Dendritic cell treated with granulocyte-macrophage colony-stimulating factor and Interleukin-4, amounts not matched to agents 40 ng/mL and 50 ng/mL, for 4 days (primary cell): ENCODE measurements at regions not wholly inside any gene's neighbourhood (a gene's known extent, or its start where the extent isn't known, plus 50 kb on each side); places are given as distances from the start of the nearest gene placed in this dataset.
"Not testable (repeated sequence)": the region's sequence is repeated elsewhere in the genome, so short reads cannot be mapped to it uniquely, and the experiment has no call there.

ENCODE experiments used
- H3K27ac Mint-ChIP-seq: one replicate; pipeline ENCODE4 v1.8.0; 2022; ENCODE audit warnings: mild to moderate bottlenecking, mixed read lengths
- H3K27me3 Mint-ChIP-seq: one replicate; pipeline ENCODE4 v1.8.0; 2022; ENCODE audit warnings: mild to moderate bottlenecking, mixed read lengths
- H3K36me3 Mint-ChIP-seq: one replicate; pipeline ENCODE4 v1.8.0; 2022; ENCODE audit warnings: low read depth, mixed read lengths
- H3K4me1 Mint-ChIP-seq: one replicate; pipeline ENCODE4 v1.8.0; 2022; ENCODE audit warnings: low read depth, mixed read lengths
- H3K4me3 Mint-ChIP-seq: one replicate; pipeline ENCODE4 v1.8.0; 2022; ENCODE audit warnings: mild to moderate bottlenecking, moderate library complexity, mixed read lengths
- H3K9me3 Mint-ChIP-seq: one replicate; pipeline ENCODE4 v1.8.0; 2022; ENCODE audit warnings: mixed read lengths
- intact Hi-C: fragments of 100-400 bp; cut with micrococcal nuclease; formaldehyde crosslinking; loops from one replicate; pipeline ENCODE4 v1.15.0; 2022

DNA sequence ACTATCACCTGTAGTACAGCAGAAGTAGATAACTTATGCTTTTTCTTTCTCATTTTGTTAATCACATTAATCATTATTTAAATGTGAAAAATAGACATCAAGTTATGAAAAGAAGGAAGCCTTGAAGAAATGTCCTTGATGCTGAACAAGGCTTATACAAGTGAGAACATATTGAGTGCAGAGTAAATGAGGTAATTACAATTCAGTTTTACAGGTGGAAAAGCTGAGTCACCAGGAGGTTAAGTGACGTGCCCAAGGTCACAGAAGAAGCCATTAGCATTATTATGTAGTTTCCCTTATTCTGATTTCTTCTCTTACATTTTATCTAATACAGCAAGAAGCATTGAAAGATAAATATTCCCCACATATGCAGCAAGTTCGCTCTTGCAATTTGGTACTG, 998.5 kb upstream of the CDH6 start:
- Mint-ChIP-seq H3K4me1 (no peaks in the 10 kb centered on the region), H3K27ac (no peak overlapping the region), H3K36me3 (no peaks in the 10 kb centered on the region), H3K27me3 (no peaks in the 10 kb centered on the region), H3K4me3 (no peak overlapping the region), H3K9me3 (peaks cover 18% of the 10 kb centered on the region)
- intact Hi-C loops, result no loop called here

DNA sequence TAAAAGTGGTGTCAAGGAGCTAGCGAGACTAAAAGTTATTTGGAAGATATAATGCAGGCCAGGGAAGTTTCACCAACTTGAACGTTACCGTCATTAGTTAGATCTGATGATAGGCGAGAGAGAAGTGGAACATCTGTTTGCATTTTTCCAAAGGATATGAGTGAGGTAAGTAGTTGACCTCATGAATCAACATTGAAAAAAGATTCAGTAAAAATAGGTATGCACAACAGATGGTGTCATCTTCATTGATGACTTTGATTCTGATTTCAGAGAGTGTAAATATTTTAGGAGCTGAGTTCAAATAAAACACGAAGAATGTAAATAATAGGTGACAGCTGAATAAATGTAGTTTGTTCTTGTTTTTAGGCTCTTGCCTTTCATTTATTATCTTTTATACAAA, 998.9 kb upstream of the CDH6 start:
- Mint-ChIP-seq H3K4me1 (no peaks in the 10 kb centered on the region), H3K4me3 (no peak overlapping the region), H3K27me3 (no peaks in the 10 kb centered on the region), H3K9me3 (peaks cover 14% of the 10 kb centered on the region), H3K36me3 (no peaks in the 10 kb centered on the region), H3K27ac (no peak overlapping the region)
- intact Hi-C loops, result no loop called here

DNA sequence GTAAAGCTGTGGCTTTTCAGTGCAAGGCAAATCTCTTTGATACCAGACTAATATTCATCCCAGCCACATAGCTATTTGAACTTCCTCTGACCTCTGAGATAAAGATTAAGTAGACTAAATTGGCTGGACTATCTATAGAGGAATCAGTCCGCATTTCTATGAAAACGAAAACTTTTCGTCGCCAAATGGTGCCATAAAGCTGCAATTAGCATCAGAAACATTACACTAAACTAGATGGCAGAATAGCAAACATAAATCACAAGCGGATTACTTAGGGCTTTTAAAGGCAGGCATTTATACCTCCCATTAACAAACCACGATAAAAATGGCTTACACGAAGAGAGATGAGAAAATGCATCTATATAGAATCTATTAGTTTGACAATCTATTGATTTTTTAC, 1009.7 kb upstream of the CDH6 start:
- no peaks in the 10 kb centered on the region for H3K27me3 Mint-ChIP-seq
- peaks cover 29% of the 10 kb centered on the region for H3K9me3 Mint-ChIP-seq
- H3K4me3 Mint-ChIP-seq, result no peak overlapping the region
- H3K36me3 Mint-ChIP-seq, result no peaks in the 10 kb centered on the region
- no peak overlapping the region for H3K27ac Mint-ChIP-seq
- intact Hi-C loops, result no loop called here
- no peaks in the 10 kb centered on the region for H3K4me1 Mint-ChIP-seq

DNA sequence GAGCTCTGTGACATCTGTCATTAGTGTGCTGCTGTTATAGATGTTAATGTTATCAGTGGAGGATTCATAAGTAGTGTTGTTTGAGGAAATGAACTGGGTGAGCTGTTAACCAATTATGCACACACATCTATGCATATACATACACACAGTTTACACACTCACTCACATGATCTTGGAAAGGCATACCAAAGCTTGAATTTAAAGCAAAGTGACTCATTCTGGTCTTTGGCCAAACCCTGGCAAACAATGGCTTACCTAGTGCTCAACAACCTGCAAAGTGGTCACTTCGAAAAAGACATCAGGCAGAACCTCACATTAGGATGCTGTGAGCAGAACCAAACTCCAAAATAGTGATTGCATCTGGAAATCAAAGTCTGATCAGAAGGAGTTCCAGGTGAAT, 1037.3 kb upstream of the CDH6 start:
- H3K9me3 Mint-ChIP-seq, result peaks cover 45% of the 10 kb centered on the region
- H3K27me3 Mint-ChIP-seq, result no peaks in the 10 kb centered on the region
- H3K36me3 Mint-ChIP-seq, result no peaks in the 10 kb centered on the region
- H3K4me3 Mint-ChIP-seq, result no peak overlapping the region
- no peaks in the 10 kb centered on the region for H3K4me1 Mint-ChIP-seq
- H3K27ac Mint-ChIP-seq, result no peak overlapping the region
- intact Hi-C loops, result no loop called here

DNA sequence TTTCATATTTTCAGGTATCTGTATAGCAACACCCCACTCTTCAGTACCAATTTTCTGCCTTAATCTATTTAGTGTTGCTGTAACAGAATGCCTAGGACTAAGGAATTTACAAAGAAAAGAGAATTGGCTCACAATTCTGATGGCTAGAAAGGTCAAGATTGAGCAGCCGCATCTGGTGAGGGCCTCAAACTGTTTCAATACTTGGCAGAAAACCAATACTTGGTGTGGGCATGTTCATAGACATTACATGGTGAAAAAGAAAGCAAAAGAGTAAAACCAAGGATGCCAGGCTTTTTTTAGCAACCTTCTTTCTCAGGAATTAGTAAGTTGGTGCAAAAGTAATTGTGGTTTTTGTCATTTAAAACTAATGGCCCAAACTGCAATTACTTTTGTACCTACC, 1041.1 kb upstream of the CDH6 start:
- no peaks in the 10 kb centered on the region for H3K4me1 Mint-ChIP-seq
- H3K9me3 Mint-ChIP-seq, result peaks cover 50% of the 10 kb centered on the region
- no peak overlapping the region for H3K27ac Mint-ChIP-seq
- H3K36me3 Mint-ChIP-seq, result no peaks in the 10 kb centered on the region
- no peak overlapping the region for H3K4me3 Mint-ChIP-seq
- intact Hi-C loops, result no loop called here
- no peaks in the 10 kb centered on the region for H3K27me3 Mint-ChIP-seq

DNA sequence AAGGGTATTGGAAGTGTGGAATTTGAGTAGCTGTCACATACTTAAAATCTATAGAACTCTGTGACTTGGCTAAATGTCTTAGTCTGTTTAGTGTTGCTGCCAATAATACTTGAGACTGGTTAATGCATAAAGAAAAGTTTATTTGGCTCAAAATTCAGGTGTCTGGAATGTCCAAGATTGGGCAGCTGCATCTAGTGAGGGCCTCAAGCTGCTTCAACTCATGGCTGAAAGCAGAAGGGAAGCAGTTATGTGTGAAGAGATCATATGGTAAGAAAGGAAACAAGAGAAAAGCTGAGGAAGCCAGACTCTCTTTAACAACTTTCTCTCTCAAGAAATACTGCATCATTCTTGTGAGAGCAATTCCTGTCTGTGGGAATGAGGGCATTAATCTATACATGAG, 1043.3 kb upstream of the CDH6 start:
- H3K9me3 Mint-ChIP-seq, result peaks cover 53% of the 10 kb centered on the region

DNA sequence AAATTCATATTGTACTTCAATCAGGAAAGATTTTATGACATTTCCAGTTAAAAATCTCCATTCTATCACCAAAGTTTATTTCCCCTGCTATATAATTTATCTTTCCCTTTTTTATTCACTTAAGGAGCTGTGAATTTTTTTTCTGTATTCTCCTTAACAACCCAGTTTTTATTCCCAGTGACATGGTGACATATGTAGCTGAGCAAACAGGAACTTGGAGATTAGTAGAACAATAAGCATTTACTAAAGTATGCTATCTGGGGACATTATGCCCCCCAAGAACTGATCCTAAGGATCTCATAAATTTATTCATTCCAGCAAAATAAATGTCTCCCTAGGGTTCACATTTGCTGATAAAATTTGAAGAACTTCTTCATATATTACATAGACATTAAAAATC, 1044.0 kb upstream of the CDH6 start:
- intact Hi-C loops, result no loop called here
- Mint-ChIP-seq H3K4me1 (no peaks in the 10 kb centered on the region), H3K27ac (no peak overlapping the region), H3K27me3 (no peaks in the 10 kb centered on the region), H3K4me3 (no peak overlapping the region), H3K36me3 (no peaks in the 10 kb centered on the region), H3K9me3 (peaks cover 51% of the 10 kb centered on the region)

More for the DNA sequence above, 1043.3 kb upstream of the CDH6 start:
- Mint-ChIP-seq H3K27me3 (no peaks in the 10 kb centered on the region), H3K36me3 (no peaks in the 10 kb centered on the region), H3K4me3 (no peak overlapping the region), H3K27ac (no peak overlapping the region), H3K4me1 (no peaks in the 10 kb centered on the region)
- intact Hi-C loops, result no loop called here

DNA sequence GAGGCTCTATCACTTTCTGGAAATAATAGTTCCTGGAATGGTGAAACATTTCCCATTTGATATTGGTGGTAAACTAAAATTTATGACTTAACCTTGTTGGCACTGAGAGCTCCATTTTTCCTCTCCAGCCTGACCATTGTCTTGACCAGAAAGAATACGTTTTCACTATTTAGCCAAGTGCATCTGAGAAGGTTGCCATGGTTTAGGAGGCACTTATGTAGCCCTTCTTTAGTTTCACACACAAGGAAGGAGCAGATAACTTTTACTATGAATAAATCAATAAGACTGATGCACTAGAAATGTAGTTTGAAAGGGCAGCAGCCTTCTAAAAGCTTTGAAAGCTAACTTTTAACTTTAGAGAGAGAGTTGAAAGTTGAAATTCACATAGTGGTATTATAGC, 1045.5 kb upstream of the CDH6 start:
- no peaks in the 10 kb centered on the region for H3K27me3 Mint-ChIP-seq
- no peak overlapping the region for H3K27ac Mint-ChIP-seq
- peaks cover 57% of the 10 kb centered on the region for H3K9me3 Mint-ChIP-seq
- no peaks in the 10 kb centered on the region for H3K4me1 Mint-ChIP-seq
- no peak overlapping the region for H3K4me3 Mint-ChIP-seq
- intact Hi-C loops, result no loop called here
- no peaks in the 10 kb centered on the region for H3K36me3 Mint-ChIP-seq

DNA sequence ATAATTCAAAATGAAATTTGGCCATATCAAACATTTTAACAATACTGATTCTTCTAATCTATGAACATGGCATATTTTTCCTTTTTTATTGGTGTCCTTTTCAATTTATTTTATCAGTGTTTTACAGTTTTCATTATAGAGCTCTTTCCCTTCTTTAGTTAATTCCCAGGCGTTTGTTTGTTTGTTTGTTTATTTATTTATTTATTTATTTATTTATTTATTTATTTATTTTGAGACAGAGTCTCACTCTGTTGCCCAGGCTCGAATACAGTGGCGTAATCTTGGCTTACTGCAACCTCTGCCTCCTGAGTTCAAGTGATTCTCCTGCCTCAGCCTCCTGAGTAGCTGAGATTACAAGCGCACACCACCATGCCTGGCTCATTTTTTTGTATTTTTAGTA, 1049.4 kb upstream of the CDH6 start:
- H3K36me3 Mint-ChIP-seq, H3K27me3 Mint-ChIP-seq, H3K27ac Mint-ChIP-seq, intact Hi-C loops, H3K4me1 Mint-ChIP-seq, H3K4me3 Mint-ChIP-seq: not testable (repeated sequence)
- H3K9me3 Mint-ChIP-seq, result peaks cover 38% of the 10 kb centered on the region

DNA sequence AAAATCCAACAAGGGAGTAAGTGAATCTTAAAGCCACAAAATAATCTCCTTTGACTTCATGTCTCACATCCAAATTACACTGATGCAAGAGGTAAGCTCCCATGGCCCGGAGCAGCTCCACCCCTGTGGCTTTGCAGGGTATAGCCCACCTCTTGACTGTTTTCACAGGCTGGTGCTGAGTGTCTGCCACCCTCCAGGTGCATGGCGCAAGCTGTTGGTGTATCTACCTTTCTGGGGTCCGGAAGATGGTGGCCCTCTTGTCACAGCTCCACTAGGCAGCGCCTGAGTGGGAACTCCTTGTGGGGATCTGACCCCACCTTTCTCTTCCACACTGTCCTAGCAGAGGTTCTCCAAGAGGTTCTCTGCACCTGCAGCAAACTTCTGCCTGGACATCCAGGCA, 1051.1 kb upstream of the CDH6 start:
- intact Hi-C loops, result no loop called here
- no peaks in the 10 kb centered on the region for H3K27me3 Mint-ChIP-seq
- peaks cover 38% of the 10 kb centered on the region for H3K9me3 Mint-ChIP-seq
- H3K4me1 Mint-ChIP-seq, result no peaks in the 10 kb centered on the region
- no peak overlapping the region for H3K4me3 Mint-ChIP-seq
- H3K36me3 Mint-ChIP-seq, result no peaks in the 10 kb centered on the region
- no peak overlapping the region for H3K27ac Mint-ChIP-seq

DNA sequence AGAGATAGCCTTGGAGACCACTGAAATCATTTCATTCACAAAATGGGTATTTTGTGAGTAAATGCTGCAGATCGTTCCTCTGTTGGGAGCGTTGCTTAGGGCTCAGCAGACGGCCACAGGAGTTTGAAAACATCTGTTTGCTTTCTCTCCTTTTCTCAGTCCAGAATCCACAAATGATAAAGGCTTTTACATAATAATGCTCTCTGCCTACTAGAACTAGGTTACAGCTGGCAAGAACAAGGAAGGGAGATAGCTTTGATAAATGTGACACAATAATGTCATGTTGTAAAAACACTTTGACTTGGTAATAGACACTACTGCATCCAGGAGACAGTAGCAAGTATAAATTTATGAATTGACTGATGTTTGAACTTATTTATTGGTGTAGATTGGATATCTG, 1072.4 kb upstream of the CDH6 start:
- Mint-ChIP-seq H3K27me3 (no peaks in the 10 kb centered on the region), H3K4me3 (no peak overlapping the region), H3K9me3 (peaks cover 25% of the 10 kb centered on the region), H3K4me1 (no peaks in the 10 kb centered on the region), H3K27ac (no peak overlapping the region), H3K36me3 (no peaks in the 10 kb centered on the region)
- intact Hi-C loops, result no loop called here

DNA sequence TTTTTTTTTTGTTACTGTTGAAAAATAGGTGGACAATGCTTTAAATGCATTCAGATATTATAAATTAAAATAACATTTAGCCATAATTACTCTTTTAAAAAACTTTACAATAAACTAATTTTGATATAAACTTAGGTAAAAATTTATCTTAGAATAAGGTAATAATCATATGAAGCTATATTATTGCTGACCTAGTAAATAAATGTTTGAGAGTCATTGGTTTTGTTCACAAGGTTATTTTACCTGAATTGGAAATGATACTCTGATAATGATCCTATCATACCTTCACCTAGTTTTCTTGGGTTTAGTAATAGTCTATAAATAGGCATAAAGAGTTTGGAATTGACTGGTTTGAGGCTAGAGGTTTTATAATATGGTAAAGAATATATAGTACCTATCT, 1076.4 kb upstream of the CDH6 start:
- Mint-ChIP-seq H3K4me3 (no peak overlapping the region), H3K9me3 (peaks cover 16% of the 10 kb centered on the region), H3K4me1 (no peaks in the 10 kb centered on the region), H3K36me3 (no peaks in the 10 kb centered on the region), H3K27ac (no peak overlapping the region), H3K27me3 (no peaks in the 10 kb centered on the region)
- intact Hi-C loops, result no loop called here

DNA sequence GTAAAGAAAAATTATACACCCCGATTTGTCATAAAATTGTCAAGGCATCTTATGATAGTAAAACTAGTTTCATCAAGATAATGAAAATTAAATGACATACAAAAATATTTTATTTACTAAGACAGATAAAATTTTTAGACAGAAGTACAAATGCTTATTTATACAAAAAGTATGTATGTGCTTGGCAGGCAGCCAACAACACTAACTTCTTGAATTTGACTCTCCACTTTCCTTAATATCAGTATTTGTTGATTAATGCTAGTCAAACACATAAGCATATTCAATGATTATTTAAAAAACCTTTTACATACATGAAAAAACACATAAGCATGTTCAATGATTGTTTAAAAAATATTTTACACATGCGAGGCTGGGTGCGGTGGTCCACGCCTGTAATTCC, 1079.9 kb upstream of the CDH6 start:
- Mint-ChIP-seq H3K9me3 (peaks cover 3% of the 10 kb centered on the region), H3K27me3 (no peaks in the 10 kb centered on the region), H3K36me3 (no peaks in the 10 kb centered on the region), H3K27ac (no peak overlapping the region), H3K4me1 (no peaks in the 10 kb centered on the region), H3K4me3 (no peak overlapping the region)
- intact Hi-C loops, result no loop called here

DNA sequence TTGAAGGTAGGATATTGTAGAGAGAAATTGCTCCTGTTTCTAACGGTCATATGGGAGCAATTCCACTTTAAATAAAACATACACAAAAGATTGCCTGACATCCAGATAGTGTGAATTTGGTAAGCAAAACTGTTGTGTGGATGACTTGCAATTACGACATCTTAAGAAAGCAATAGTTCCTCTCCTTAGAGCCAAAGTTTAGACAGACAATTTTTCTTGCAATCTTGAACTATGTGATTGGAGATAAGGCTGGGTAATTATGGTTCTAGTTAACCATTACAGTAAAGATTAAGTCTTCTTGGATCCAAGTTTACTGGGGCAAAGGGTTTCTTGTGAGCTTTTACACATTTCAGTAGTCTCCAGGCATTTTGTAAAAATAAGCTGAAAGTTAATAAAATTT, 1080.6 kb upstream of the CDH6 start:
- Mint-ChIP-seq H3K36me3 (no peaks in the 10 kb centered on the region), H3K4me3 (no peak overlapping the region), H3K27me3 (no peaks in the 10 kb centered on the region), H3K9me3 (no peaks in the 10 kb centered on the region), H3K4me1 (no peaks in the 10 kb centered on the region), H3K27ac (no peak overlapping the region)
- intact Hi-C loops, result no loop called here

DNA sequence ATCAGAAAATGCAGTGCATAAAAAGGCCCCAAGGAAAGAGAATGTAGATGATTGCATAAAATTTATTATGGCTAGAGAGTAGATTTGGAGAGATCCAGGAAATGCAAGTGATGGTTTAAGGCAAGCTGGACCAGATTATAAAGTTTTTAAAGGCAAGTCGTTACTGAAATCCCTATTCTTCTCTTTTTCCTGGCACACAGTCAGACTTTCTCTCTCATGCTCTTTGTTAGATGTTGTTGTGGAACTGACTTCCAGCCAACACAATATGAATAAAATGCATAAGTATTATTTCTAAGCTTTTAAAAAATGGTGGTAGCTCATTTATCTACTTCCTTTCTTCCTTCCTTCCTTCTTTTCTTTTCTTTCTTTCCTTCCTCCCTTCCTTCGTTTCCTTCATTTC, 1085.4 kb upstream of the CDH6 start:
- intact Hi-C loops, result no loop called here
- no peak overlapping the region for H3K27ac Mint-ChIP-seq
- no peak overlapping the region for H3K4me3 Mint-ChIP-seq
- no peaks in the 10 kb centered on the region for H3K27me3 Mint-ChIP-seq
- H3K9me3 Mint-ChIP-seq, result peaks cover 17% of the 10 kb centered on the region
- no peaks in the 10 kb centered on the region for H3K4me1 Mint-ChIP-seq
- no peaks in the 10 kb centered on the region for H3K36me3 Mint-ChIP-seq

DNA sequence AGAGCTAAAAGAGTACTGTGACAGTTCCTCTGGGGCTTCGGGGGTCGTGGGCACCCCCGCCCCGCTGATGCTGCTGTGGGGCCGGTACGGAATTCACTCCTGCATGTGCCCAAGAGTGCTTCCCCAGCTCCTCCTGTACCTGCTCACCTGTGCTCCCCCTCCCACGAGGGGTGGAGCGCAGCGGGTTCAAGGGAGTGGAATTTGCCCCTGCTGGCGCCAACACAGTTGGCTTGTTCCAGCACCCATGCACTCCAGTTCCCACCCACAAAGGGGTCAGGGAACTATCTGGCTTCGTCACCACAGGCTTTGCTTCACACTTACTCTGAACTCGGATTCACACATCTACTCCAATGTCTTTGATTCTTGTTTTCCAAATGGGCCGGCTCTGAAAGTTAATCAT, 1086.9 kb upstream of the CDH6 start:
- Mint-ChIP-seq H3K4me3 (no peak overlapping the region), H3K36me3 (no peaks in the 10 kb centered on the region), H3K9me3 (peaks cover 17% of the 10 kb centered on the region), H3K27ac (no peak overlapping the region), H3K4me1 (no peaks in the 10 kb centered on the region), H3K27me3 (no peaks in the 10 kb centered on the region)
- intact Hi-C loops, result no loop called here
